Lower leg skin (tissue), 4 donors: ENCODE measurements at regions not wholly inside any gene's neighbourhood (a gene's known extent, or its start where the extent isn't known, plus 50 kb on each side); places are given as distances from the start of the nearest gene placed in this dataset.

Experiments
- DNase-seq, 2 donors: peaks; one replicate each; pipeline ENCODE4 v3.0.0-alpha.2; 2019; ENCODE audit warnings: low spot score in 2 of 2
- H3K4me3 ChIP-seq: fragments of 200-600 bp; sonication (generic); 2 replicates; pipeline ENCODE4 v1.5.1; 2017; ENCODE audit warnings: mild to moderate bottlenecking, low read depth; ENCODE audit not compliant: poor library complexity, severe bottlenecking
- CTCF ChIP-seq, 3 donors: fragments of 450-650 bp; IDR thresholded peaks; one replicate each; pipeline ENCODE4 v1.5.1; 2016; ENCODE audit warnings: antibody characterized with exemption in 3 of 3, mild to moderate bottlenecking in 3 of 3, moderate library complexity in 2 of 3
- POLR2A ChIP-seq, 2 donors: fragments of 450-650 bp; IDR thresholded peaks; one replicate each; pipeline ENCODE4 v1.6.1; 2016 to 2017; ENCODE audit warnings: antibody characterized with exemption in 2 of 2, mild to moderate bottlenecking in 1 of 2, moderate library complexity in 1 of 2
- WGBS, 2 donors: methylation state at CpG; one replicate each; pipeline ENCODE4 v1.1.5; 2018; 5-methylcytosine and 5-hydroxymethylcytosine counted together
- intact Hi-C: fragments of 100-400 bp; cut with DNase I; formaldehyde crosslinking; loops from one replicate; pipeline ENCODE4 v1.15.0; 2023; ENCODE audit warnings: low total_unique reads

GRCh38 chr1:230572121-230573105 lies 69.9 kb upstream of the COG2 start:
- intact Hi-C loops = no loop called here
- 35 to 39% methylated on average over 7 of the region's 7 CpGs for WGBS, 2 donors
- DNase-seq = no peak

GRCh38 chr1:230570724-230571360 lies 71.4 kb upstream of the COG2 start:
- intact Hi-C loops = no loop called here
- no peak for DNase-seq
- no peak for TF ChIP-seq POLR2A (IDR thresholded peaks at IDR 0.05)
- no peak for TF ChIP-seq CTCF (IDR thresholded peaks at IDR 0.05)
- 60 to 66% methylated on average over 4 of the region's 4 CpGs for WGBS, 2 donors
- H3K4me3 ChIP-seq = no peak overlapping the region

More at GRCh38 chr1:230572121-230573105, 69.9 kb upstream of the COG2 start:
- H3K4me3 ChIP-seq = no peak overlapping the region
- no peak for TF ChIP-seq CTCF (IDR thresholded peaks at IDR 0.05)
- no peak for TF ChIP-seq POLR2A (IDR thresholded peaks at IDR 0.05)

GRCh38 chr1:230569201-230569600 lies 73.1 kb upstream of the COG2 start:
- no peak for TF ChIP-seq CTCF (IDR thresholded peaks at IDR 0.05)
- no peak for TF ChIP-seq POLR2A (IDR thresholded peaks at IDR 0.05)
- intact Hi-C loops = no loop called here
- H3K4me3 ChIP-seq = no peak overlapping the region
- DNase-seq = no peak
- 87 to 91% methylated on average over 9 of the region's 9 CpGs for WGBS, 2 donors

- H3K4me3 ChIP-seq = no peak overlapping the region
- no peak for DNase-seq
- no peak for TF ChIP-seq POLR2A (IDR thresholded peaks at IDR 0.05)
- no peak for TF ChIP-seq CTCF (IDR thresholded peaks at IDR 0.05)
- intact Hi-C loops = no loop called here
- 59 to 64% methylated on average over 4 of the region's 4 CpGs for WGBS, 2 donors
Observed at GRCh38 chr1:230568676-230569075, 73.6 kb upstream of the COG2 start.

- WGBS, 2 donors = 69 to 70% methylated on average over 8 of the region's 8 CpGs
- intact Hi-C loops = no loop called here
- no peak overlapping the region for H3K4me3 ChIP-seq
- TF ChIP-seq POLR2A (IDR thresholded peaks at IDR 0.05) (no peak), CTCF (IDR thresholded peaks at IDR 0.05) (no peak)
- DNase-seq = no peak
Observed at GRCh38 chr1:230568008-230568407, 74.3 kb upstream of the COG2 start.
